ENCODE measurements at regions not wholly inside any gene's neighbourhood (a gene's known extent, or its start where the extent isn't known, plus 50 kb on each side); places are given as distances from the start of the nearest gene placed in this dataset.

DNA sequence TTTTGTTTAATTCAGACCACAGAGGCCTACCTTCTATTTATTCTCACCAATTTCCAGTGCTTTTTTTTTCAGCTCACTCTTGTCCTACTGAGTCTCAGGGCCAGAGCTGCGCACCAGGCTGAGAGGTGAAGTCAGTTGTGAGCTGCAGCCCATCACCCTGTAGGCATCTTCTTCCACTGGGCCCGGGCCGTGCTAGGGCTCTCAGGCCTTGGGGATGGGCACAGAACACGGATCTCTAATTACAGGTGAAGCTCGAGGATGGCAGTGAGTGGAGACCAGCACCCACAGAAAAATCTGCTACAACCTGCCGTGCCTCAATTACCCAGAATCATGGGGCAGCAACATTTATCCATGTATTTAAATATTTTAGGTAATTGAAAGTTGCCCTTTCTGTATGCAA lies 82.1 kb downstream of the IRX5 start:
- ChIA-PET POLR2A (ENCODE audit: unreplicated experiment) (no interaction called here), CTCF (no interaction called here)
- Histone ChIP-seq H4K5ac (ENCODE audit: low read depth, low read length) (no peak overlapping the region), H4K20me1 (ENCODE audit: insufficient read depth, low read length) (no peaks in the 10 kb centered on the region), H3K18ac (ENCODE audit: low read depth, low read length) (no peak overlapping the region), H3K79me1 (ENCODE audit: low read depth in 1 of 2, low read length in 2 of 2) (no peaks in the 10 kb centered on the region), H3K27me3 (ENCODE audit: control insufficient read depth, insufficient read depth, low read length) (no peaks in the 10 kb centered on the region), H2AFZ (replicated peaks; ENCODE audit: low read length, poor library complexity) (no peak overlapping the region), H3K56ac (ENCODE audit: extremely low read depth, insufficient read depth, low read length) (no peak overlapping the region), H3K9ac (ENCODE audit: low read depth, low read length) (no peak overlapping the region), H4K8ac (ENCODE audit: low read depth in 2 of 2, low read length in 2 of 2) (no peak overlapping the region), H3K4me1 (ENCODE audit: control insufficient read depth, insufficient read depth, low read length) (no peaks in the 10 kb centered on the region), H2AK5ac (ENCODE audit: low read depth, low read length) (no peak overlapping the region), H3K4ac (ENCODE audit: low read depth, low read length) (no peak overlapping the region), H2AK9ac (replicated peaks; ENCODE audit: low read depth, low read length, poor library complexity) (no peak overlapping the region), H3K27ac (ENCODE audit: insufficient read depth, low read length) (no peak overlapping the region), H2BK15ac (ENCODE audit: low read depth, low read length) (no peak overlapping the region), H3K9me1 (ENCODE audit: insufficient read depth, low read length) (no peaks in the 10 kb centered on the region), H3K4me3 (ENCODE audit: insufficient read depth, low read depth, low read length) (no peak overlapping the region), H2BK5ac (ENCODE audit: low read depth, low read length, poor library complexity, severe bottlenecking) (no peak overlapping the region), H3K23ac (ENCODE audit: low read depth, low read length) (no peak overlapping the region), H3K9me3 (ENCODE audit: control insufficient read depth, insufficient read depth, low read length) (no peaks in the 10 kb centered on the region; the same call in 1 of the 2 replicates), H2BK120ac (ENCODE audit: low read depth, low read length) (no peak overlapping the region), H4K91ac (ENCODE audit: insufficient read depth, low read depth, low read length) (no peak overlapping the region), H2BK20ac (ENCODE audit: low read depth, low read length) (no peak overlapping the region), H3K4me2 (ENCODE audit: low read depth, low read length) (no peak overlapping the region), H3K14ac (replicated peaks; ENCODE audit: low read depth, low read length) (no peak overlapping the region), H3K36me3 (ENCODE audit: control insufficient read depth, insufficient read depth, low read length) (no peaks in the 10 kb centered on the region)
- no CpG with 5 or more reads among the region's 6 CpGs for WGBS, 2 experiments (ENCODE audit: extremely low coverage in 2 of 2, insufficient read length in 1 of 2)
- in situ Hi-C loops (cut with MboI; ENCODE audit: low sequenced_read_pairs): no loop called here
- no TSS peak for BruUV-seq (replicated peaks)
- dilution Hi-C loops (cut with HindIII; ENCODE audit: low sequenced_read_pairs, unreplicated experiment): no loop called here
- intact Hi-C loops (cut with micrococcal nuclease): no loop called here
- no peak for TF ChIP-seq NFE2L2 (IDR thresholded peaks at IDR 0.05; ENCODE audit: low read depth, low read length)
- TF ChIP-seq, protein P1, sequence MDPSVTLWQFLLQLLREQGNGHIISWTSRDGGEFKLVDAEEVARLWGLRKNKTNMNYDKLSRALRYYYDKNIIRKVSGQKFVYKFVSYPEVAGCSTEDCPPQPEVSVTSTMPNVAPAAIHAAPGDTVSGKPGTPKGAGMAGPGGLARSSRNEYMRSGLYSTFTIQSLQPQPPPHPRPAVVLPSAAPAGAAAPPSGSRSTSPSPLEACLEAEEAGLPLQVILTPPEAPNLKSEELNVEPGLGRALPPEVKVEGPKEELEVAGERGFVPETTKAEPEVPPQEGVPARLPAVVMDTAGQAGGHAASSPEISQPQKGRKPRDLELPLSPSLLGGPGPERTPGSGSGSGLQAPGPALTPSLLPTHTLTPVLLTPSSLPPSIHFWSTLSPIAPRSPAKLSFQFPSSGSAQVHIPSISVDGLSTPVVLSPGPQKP (IDR thresholded peaks at IDR 0.05; ENCODE audit: borderline replicate concordance, low read depth, low read length): no peak
- no peak for TF ChIP-seq RFX5 (IDR thresholded peaks at IDR 0.05; ENCODE audit: low read depth, low read length)
- TF ChIP-seq RAD21 (IDR thresholded peaks at IDR 0.05; ENCODE audit: low read length): no peak
- TF ChIP-seq POLR2A (IDR thresholded peaks at IDR 0.05; ENCODE audit: low read depth, low read length): no peak
- TF ChIP-seq BHLHE40 (IDR thresholded peaks at IDR 0.05; ENCODE audit: low read depth, low read length): no peak
- ATAC-seq (ENCODE audit: low read depth) (no peak), DNase-seq (no peak)

Data from IMR-90 (cell line).